GM12864 (cell line): ENCODE measurements at regions not wholly inside any gene's neighbourhood (a gene's known extent, or its start where the extent isn't known, plus 50 kb on each side); places are given as distances from the start of the nearest gene placed in this dataset.

Experiments used
- DNase-seq: peaks from one replicate; pipeline ENCODE4 v3.0.0-alpha.2; 2011; ENCODE audit warnings: low read depth
- H3K4me3 ChIP-seq: 2 replicates; pipeline ENCODE4 v1.5.1; 2011; ENCODE audit warnings: mild to moderate bottlenecking, low read depth, low read length, control low read depth
- TF ChIP-seq, protein P1 (sequence below): IDR thresholded peaks from 2 replicates; pipeline ENCODE4 v1.5.1; 2011; ENCODE audit warnings: low read depth, mild to moderate bottlenecking, moderate library complexity, low read length, control low read depth, inconsistent platforms; ENCODE audit errors: missing control alignments

DNA sequence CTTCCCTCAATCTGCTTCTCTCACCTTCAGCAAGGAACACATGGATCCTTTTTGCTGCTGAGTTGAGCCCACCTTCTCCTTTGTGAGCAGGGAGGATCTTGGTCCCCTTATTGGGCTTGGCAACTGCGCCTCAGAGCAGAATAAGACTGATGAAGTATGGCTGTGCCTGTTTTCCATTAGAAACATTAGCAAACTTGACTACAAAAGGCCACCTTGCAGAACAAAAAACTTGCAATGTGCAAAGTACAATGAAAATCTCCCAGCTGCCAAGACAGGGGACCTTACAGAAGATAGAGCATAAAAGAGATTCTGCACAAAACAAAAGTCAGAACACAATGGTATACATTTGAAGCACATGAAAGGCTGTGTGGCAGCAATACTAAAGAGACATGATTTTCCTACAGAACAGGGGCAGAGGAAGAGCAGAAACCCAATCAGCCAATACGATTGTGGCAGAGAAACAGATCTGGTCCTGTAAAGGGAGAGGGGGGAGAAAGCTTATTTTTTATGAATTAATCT, 173.5 kb upstream of the SNX19 start:
- DNase-seq = no peak

DNA sequence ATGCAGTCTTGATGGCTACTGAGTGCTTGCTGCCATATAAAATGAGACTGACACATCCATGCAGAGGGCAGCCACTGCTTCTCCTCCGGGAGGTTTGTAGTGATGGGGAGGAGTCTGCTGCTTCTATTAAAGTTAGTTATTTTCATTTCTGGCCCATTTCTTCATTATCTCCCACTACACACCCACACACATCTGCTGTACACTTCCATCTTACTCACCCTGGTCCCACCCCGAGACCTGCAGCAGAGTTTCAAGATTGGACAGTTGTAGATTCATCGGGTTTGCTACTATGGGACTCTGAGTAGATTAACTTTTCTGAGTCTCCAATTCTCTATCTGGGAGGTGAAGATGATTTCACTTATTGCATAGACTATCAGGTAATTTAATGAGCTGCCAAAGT, 176.2 kb upstream of the SNX19 start:
- H3K4me3 ChIP-seq = no peak overlapping the region
- TF ChIP-seq, protein P1, sequence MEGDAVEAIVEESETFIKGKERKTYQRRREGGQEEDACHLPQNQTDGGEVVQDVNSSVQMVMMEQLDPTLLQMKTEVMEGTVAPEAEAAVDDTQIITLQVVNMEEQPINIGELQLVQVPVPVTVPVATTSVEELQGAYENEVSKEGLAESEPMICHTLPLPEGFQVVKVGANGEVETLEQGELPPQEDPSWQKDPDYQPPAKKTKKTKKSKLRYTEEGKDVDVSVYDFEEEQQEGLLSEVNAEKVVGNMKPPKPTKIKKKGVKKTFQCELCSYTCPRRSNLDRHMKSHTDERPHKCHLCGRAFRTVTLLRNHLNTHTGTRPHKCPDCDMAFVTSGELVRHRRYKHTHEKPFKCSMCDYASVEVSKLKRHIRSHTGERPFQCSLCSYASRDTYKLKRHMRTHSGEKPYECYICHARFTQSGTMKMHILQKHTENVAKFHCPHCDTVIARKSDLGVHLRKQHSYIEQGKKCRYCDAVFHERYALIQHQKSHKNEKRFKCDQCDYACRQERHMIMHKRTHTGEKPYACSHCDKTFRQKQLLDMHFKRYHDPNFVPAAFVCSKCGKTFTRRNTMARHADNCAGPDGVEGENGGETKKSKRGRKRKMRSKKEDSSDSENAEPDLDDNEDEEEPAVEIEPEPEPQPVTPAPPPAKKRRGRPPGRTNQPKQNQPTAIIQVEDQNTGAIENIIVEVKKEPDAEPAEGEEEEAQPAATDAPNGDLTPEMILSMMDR = no peak

More for the DNA sequence above, 173.5 kb upstream of the SNX19 start:
- TF ChIP-seq, protein P1 = no peak
- no peak overlapping the region for H3K4me3 ChIP-seq

DNA sequence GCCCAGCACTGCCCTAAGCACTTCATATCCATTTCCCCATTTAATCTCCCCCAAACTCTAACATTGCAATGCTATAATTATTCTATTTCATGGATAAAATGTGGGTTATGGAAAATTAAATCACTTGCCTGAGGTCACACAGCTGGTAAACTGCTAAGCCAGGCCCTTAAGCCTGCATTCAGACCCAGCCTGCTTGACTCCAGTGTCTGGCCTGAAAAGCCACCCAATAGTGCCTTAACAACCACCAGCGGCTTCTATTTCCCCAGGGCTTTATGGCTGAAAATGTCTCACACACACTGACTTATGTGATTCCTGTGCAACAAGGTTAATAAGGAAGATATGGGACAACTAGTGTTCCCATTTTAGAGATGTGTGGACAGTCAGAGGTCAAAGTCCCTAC, 178.5 kb upstream of the SNX19 start:
- DNase-seq = no peak
- no peak overlapping the region for H3K4me3 ChIP-seq
- TF ChIP-seq, protein P1 = no peak

More for the DNA sequence above, 176.2 kb upstream of the SNX19 start:
- DNase-seq = no peak

DNA sequence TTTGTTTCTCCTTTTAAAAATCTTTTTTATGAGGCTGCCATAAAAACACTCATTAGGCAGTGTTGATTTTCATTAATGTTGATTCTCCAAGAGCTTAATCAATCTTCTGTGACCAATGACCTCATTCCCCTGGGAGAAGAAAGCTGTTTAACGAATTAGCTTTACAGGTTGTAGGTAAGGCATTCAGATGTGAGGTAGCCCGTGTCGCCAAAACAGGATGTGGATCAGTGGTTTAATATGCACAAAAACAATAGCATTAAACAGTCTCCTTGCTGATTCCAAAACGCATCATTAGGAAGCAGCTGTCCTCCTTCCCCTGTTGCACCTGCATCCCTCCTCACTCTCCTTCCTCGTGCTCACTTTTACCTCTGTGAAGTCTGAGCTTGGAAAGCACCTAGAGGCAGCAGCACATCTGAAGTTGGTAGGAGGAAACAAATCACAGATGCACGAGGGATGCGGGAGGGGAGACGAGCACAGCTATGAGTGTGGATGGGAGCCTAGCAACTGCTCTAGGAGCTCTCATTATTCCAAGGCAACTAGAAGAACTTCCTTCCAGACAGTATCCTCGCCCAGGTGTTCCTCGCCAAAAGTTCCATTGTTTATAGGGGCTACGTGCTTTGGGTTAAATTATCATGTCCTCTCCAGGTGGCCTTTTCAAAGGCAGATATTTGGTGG, 179.4 kb upstream of the SNX19 start:
- TF ChIP-seq, protein P1 = no peak
- no peak for DNase-seq
- H3K4me3 ChIP-seq = no peak overlapping the region

DNA sequence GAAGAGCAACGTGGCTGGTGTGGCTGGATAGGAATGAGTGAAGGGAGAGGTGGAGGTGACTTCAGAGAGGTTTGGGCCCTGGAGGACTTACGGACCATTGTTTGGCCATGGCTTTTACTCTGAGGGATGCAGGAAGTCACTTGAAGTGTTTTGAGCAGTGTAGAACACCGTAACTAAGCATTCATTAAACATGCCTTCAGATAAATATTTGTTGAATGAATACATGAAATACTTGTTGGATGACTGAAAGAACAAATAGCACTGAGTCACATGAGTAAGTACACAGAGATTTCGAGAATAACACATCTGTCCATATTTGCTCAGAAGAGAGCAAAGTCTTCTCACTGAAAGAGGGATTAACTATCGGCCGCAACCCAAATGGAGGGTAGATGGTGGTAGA, 182.7 kb upstream of the SNX19 start:
- DNase-seq = no peak
- TF ChIP-seq, protein P1 = no peak
- H3K4me3 ChIP-seq = no peak overlapping the region

DNA sequence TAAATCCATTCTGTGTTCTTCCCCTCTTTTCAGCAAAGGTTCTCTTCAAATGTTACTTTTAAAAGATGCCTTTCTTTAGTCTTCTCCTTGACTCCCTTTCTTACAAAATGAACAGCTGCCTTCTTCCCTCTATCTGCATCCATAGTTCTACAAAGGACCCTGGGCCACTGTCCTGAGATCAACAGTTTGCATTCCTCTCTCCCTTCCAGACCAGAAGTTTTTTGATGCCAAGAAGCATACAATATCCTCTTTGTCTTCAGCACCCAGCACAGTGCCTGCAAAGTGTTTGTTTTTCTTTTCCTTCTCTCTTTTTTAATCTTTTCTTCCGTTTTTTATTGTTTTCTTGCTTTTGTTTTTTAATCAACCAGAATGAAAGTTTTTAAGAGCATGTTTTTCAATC, 183.5 kb upstream of the SNX19 start:
- no peak for DNase-seq
- TF ChIP-seq, protein P1 = no peak
- no peak overlapping the region for H3K4me3 ChIP-seq

DNA sequence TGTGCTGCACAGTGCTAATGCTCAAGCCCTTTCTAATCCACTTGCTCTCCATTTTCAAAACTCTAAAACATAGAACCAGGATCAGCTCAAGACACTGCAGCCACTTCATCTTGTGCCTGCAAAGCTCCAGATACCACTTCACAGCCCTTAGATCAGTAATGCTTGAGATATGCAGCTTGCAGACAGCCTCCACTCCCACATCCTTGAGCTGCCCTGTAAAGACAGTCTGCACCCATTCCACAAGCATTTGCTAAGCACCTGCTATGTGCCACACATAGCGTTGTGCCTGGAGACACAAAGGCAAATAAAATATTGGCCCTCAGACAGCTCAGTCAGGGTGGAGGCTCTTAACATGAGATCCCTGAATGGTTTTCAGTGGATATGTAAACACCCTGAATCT, 192.5 kb upstream of the SNX19 start:
- TF ChIP-seq, protein P1 = no peak
- H3K4me3 ChIP-seq = no peak overlapping the region
- no peak for DNase-seq
